C4-2B (cell line): ENCODE measurements at regions not wholly inside any gene's neighbourhood (a gene's known extent, or its start where the extent isn't known, plus 50 kb on each side); places are given as distances from the start of the nearest gene placed in this dataset.

ENCODE experiments used
- ZFX ChIP-seq: fragments of 450-650 bp; IDR thresholded peaks from 2 replicates; pipeline ENCODE4 v1.6.1; 2017
- TF ChIP-seq, protein P1 (sequence below): fragments of 450-650 bp; conservative IDR thresholded peaks from 2 replicates; pipeline ENCODE4 v1.5.1; 2017; ENCODE audit warnings: mild to moderate bottlenecking

DNA sequence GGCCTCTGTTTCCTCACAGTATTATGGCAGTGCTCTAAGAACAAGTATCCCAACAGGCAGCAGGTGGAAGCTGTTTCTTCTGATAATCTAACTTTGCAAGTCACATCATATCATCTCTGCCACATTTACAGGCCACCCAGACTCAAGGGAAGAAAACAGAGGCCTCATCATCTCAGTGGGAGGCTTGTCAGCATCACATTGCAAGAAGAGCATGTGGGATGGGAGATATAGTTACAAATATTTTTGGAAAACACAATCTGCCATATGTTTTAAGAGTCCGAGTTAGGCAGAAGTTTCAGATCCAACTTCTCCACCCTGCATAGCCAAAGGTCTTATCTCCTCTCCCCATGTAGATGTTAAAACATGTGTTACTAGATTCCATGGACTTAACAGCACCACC, 130.4 kb upstream of the PDE1C start:
- TF ChIP-seq, protein P1, sequence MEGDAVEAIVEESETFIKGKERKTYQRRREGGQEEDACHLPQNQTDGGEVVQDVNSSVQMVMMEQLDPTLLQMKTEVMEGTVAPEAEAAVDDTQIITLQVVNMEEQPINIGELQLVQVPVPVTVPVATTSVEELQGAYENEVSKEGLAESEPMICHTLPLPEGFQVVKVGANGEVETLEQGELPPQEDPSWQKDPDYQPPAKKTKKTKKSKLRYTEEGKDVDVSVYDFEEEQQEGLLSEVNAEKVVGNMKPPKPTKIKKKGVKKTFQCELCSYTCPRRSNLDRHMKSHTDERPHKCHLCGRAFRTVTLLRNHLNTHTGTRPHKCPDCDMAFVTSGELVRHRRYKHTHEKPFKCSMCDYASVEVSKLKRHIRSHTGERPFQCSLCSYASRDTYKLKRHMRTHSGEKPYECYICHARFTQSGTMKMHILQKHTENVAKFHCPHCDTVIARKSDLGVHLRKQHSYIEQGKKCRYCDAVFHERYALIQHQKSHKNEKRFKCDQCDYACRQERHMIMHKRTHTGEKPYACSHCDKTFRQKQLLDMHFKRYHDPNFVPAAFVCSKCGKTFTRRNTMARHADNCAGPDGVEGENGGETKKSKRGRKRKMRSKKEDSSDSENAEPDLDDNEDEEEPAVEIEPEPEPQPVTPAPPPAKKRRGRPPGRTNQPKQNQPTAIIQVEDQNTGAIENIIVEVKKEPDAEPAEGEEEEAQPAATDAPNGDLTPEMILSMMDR: no peak
- TF ChIP-seq ZFX: no peak
